HCT116 (cell line): ENCODE measurements at regions not wholly inside any gene's neighbourhood (a gene's known extent, or its start where the extent isn't known, plus 50 kb on each side); places are given as distances from the start of the nearest gene placed in this dataset.

Source experiments
- CBX3 ChIP-seq: IDR thresholded peaks from 2 replicates; pipeline ENCODE4 v1.6.1; 2012; ENCODE audit warnings: low read depth
- CTCF ChIP-seq, 3 experiments: fragments of 200-600 bp in 1 of 3; sonication (generic) in 1 of 3; IDR thresholded peaks in 2 of 3; conservative IDR thresholded peaks in 1 of 3; 2 replicates each; pipeline ENCODE4 v1.5.1; 2012 to 2017; ENCODE audit warnings: low read depth in 2 of 3, low read length in 2 of 3, antibody characterized with exemption in 1 of 3, borderline replicate concordance in 1 of 3, control low read depth in 1 of 3, mild to moderate bottlenecking in 1 of 3, mixed read lengths in 1 of 3, mixed run types in 1 of 3, moderate library complexity in 1 of 3; ENCODE audit not compliant: insufficient read depth in 1 of 3
- EGR1 ChIP-seq: IDR thresholded peaks from 2 replicates; pipeline ENCODE4 v1.6.1; 2012; ENCODE audit warnings: low read depth
- EZH2phosphoT487 ChIP-seq: fragments of 200-600 bp; IDR thresholded peaks from 2 replicates; pipeline ENCODE4 v1.6.1; 2018; ENCODE audit warnings: antibody characterized with exemption, borderline replicate concordance
- POLR2A ChIP-seq: IDR thresholded peaks from 2 replicates; pipeline ENCODE4 v1.7.0; 2011; ENCODE audit warnings: borderline replicate concordance; ENCODE audit not compliant: insufficient read depth, insufficient read length; ENCODE audit errors: extremely low read depth
- REST ChIP-seq: IDR thresholded peaks from 2 replicates; pipeline ENCODE4 v1.6.1; 2012; ENCODE audit warnings: low read depth
- ZBTB33 ChIP-seq: IDR thresholded peaks from 2 replicates; pipeline ENCODE4 v1.6.1; 2011; ENCODE audit warnings: mild to moderate bottlenecking, low read length, moderate library complexity; ENCODE audit not compliant: insufficient replicate concordance; ENCODE audit errors: extremely low read depth

DNA sequence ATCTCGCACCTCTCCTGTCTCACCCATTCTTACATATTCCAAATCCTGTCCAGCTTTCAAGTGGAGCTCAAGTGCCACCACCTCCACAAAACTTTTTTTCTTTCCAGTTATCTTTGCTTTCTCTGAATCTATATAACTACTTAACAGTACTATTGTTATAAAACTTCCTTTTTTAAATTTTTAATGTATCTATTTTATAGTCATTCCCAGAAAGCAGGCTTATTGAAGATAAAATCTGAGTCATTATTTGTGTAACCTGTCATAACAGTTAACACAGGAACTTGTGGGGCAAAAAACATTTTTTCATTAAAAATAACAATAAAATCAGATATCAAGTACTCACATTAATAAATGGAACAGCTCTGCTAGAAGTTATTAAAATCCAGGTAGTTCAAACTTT is 73.3 kb upstream of the ALCAM start:
- TF ChIP-seq REST (no peak), CTCF (IDR thresholded peaks at IDR 0.05 in 2 of 3, conservative IDR thresholded peaks at IDR 0.05 in 1 of 3; ENCODE audit: borderline replicate concordance in 1 of 3, insufficient read depth in 1 of 3, low read depth in 2 of 3, low read length in 2 of 3) (no peak), POLR2A (no peak), CBX3 (no peak), EGR1 (no peak), ZBTB33 (no peak), EZH2phosphoT487 (no peak)
